GM21528 (cell line): ENCODE measurements at regions not wholly inside any gene's neighbourhood (a gene's known extent, or its start where the extent isn't known, plus 50 kb on each side); places are given as distances from the start of the nearest gene placed in this dataset.

Source experiments
- ATAC-seq: cut with Tn5 transposase; IDR thresholded peaks from one replicate; pipeline ENCODE4 v1.9.1; 2021; ENCODE audit warnings: mild to moderate bottlenecking, moderate library complexity; ENCODE audit not compliant: unreplicated experiment, low FRiP score

DNA sequence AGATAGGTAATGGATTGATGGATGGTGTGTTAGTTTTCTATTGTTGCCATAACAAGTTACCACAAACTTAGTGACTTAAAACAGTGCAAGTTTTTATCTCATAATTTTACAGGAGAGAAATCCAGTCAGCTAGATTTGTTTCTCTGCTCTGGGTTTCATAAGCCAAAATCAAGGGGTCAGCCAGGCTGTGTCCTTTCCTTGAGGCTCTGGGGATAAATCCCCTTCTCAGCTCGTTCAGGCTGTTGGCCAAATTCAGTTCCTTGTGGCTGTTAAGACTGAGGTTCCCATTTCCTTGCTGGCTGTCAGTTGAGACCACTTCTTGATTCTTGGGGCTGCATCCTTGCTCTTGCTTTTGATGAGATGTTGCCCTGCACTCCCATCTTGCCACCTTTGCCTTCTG, 204.9 kb upstream of the CDH13 start:
- no peak for ATAC-seq

DNA sequence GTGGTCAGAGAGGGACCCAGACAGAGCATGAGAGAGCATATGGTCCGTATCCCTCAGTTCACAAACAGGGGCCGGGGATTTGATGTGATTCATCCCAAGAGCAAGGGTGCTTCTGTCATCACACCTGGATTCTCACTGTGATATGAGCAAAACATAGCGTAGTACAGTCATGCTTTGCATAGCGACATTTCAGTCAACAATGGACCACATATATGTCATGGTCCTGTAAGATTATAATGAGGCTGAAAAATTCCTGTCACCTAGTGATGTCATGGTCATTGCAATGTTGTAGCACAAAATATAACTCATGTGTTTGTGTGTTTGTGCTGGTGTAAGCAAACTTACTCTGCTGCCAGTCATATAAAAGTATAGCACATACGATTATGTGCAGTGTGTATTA, 207.4 kb upstream of the CDH13 start:
- no peak for ATAC-seq

DNA sequence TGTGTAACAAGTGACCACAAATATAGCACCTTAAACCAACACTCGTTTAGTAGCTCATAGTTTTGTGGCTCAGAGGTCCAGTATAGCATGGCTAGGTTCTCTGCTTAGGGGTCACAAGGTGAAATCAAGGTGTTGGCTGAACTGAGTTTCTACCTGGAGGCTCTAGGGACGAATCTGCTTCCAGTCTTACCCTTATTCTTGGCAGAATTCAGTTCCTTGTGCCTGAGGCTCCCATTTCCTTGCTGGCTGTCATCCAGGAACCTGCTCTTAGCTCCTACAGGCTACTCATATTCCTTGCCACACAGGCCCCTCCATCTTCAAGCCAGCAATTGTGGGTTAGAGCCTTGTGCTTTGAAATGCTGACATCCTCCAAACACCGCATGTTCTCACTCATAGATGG, 212.3 kb upstream of the CDH13 start:
- ATAC-seq, result no peak

DNA sequence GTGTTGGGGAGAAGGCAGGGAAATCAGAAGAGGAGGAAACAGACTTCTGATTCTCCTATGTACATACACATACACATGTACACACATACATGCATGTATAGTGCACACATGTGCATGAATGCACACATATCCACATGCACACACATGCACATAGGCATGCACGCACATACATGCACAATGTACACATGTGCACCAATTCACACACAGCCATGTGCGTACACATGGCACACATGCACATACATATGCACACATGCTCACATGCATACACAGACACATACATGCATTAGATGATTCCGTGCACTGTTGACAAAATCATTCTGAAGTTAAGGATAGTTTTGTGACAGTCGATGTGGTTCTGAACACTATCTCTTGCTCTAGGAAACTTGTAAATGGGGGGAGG, 214.0 kb upstream of the CDH13 start:
- no peak for ATAC-seq

DNA sequence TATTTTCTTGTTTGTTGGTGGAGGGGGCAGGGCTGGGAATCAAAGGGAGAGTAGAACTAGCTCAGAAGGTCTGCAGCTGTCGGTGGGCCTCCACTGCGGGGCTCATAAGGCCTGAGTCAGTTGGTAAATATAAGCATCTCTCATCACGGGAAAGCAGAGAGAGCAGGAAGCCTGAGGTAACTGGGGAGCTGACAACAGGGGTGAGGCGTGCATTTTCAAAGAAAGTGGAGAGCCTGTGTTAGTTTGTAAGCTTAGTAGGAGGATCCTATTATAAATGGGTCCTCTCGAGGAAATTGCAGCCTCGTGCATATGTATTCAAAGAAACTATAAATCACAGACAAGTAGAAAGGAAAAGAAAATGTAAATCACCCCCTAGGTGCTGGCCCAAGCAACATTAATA, 221.0 kb upstream of the CDH13 start:
- no peak for ATAC-seq

DNA sequence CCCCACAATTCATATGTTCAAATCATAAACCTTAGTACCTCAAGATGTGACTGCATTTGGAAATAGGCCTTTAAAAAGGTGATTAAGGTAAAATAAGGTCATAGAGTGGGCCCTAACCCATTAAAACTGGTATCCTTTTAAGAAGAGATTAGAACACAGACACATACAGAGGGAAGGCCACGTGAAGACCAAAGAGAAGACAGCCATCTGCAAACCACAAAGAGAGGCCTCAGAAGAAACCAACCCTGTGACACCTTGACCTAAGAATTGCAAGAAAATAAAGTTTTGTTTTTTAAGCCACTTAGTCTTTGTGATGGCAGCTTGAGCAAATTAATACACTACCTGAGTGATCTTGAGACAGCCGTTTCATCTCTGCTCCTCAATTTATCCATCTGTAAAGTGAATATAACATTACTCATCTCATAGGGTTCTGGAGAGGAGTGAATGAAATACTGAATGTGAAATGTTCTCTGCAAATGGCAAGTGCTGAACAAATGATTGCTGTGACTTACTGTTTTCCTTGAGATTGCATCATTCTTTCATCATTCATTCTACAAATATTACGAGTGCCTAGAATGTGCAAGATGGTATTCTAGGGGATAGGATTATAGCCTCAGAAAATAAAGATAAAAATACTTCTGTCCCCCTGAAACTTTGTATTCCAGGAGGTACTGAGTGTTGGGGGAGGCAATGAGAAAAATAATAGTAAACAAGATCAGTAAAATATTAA, 222.0 kb upstream of the CDH13 start:
- ATAC-seq, result no peak

DNA sequence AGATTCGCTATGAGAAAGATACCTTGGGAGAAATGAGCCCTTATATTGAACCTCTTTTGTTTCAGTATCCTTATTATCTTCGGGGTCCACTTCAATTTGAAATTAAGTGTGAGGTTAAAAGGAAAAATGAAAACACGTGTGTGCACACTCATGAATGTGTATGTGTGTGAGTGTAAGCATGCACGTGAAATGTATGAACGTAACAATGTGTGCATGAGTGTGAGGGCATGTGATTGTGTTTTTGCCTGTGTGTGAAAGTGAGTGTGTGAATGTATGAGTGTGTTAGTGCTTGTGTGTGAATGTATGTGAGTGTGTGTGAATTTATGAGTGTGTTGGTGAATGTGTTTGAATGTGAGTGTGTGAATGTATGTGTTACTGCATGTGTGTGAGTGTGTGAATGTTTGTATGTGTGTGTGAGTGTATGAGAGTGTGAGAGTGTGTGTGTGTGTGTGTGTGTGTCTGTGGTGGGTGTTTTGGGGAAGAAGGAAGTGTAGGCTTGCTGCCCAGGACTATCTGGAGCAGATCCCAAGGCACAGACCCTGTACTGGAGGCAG, 224.0 kb upstream of the CDH13 start:
- ATAC-seq, result no peak

DNA sequence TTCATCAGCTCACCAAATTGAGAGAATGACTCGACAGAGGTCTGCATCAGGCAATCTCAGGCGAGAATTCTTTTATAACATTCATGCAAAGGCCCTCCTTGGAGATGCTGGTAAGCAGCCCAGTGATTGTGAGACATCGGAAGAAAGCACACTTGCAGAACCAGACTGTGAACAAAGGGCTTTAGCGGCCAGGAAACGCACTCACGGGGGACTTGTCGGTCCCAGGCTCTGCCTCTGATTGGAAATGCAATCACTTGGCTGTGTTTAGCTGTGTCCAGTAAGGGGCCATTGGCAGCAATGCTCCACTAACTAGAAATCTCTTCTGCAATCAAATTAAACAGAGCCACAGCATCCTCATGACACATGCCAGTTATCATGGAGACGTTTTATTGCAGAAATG, 226.7 kb upstream of the CDH13 start:
- ATAC-seq, result no peak

DNA sequence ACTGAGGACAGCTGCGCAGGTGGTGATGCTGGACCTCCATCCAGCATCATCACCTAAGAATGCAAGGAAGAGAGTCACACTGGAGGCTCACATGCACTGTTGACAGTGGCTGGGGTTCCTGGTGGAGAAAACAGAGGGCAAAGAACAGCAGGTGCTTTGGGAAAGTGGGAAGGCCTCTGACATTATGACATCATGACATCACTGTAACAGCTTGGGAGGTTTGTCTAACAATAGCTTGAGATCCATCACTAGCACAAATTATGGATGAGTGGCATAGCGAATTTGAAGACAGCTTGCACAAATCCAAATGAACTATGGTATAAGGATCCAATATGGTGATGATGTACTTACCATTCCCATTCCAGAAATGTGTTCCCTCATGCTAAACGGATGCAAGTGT, 226.5 kb upstream of the MPHOSPH6 start:
- no peak for ATAC-seq

DNA sequence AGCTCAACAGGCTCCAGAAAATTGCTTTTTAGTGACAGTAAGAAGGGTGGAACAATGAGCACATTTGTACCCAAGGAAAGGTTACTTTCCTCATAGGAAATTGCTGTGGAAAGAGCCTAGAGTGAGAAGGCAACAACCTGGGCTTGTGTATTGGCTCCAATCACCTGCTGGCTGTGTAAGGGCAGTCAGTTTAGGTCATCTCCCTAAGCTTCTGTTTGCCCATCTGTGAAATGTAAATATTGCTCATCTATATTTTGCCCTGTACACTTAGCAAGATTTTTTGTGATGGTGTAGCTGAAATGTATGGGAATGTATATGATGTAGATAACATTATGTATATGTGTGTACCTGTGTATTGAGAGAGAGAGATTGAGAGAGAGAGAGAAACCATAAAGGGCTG, 225.2 kb upstream of the MPHOSPH6 start:
- ATAC-seq, result no peak

DNA sequence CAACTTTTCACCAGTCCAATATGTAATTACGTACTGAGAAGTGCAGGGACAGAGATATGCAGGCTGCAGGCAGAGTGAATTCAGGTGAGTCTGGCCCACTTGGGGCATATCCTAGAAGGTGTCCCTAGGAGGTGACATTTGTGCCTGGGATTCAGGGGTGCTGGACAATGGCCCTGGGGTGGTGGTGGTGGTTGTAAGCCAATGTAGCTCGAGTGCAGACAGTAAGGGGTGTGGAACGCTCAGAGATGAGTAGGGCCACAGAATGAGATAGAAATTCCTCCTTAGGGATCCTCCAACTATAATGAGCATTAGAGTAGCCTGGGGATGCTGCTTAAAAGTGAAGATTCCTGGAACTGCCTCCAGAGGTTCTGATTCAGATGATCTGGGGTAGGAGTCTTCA, 221.7 kb upstream of the MPHOSPH6 start:
- no peak for ATAC-seq

DNA sequence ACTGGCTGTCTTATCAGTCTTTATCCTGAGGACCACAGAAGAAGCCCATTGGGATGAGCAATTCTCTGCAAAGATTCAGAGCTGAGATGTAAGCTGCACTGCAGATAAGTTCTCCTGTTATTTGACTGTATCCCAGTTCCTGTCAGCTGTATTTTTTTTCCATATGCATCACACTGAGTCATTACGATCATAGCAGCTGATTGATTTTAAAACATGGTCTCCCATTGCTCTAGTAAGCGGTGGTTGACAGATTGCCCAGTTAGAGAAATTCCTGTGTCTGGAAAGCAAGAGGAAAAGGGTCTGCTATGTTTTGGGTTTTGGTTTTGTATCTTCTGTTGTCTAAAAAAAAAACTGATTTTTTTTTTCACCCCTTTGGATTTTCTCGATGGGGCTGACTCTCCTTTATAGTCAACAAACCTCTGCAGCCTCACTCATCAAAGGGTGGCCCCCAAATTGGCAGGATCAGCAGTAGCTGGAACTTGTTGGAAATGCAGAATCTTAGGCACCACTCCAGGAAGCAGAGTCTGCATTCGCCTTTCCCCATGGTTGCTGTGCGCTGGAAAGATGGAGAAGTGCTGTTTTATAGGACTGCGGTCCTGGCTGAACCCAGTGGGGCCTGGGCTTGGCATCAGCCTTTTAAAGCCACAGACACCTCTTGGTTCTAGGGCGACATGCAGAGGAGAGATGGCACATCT, 220.1 kb upstream of the MPHOSPH6 start:
- ATAC-seq, result no peak

DNA sequence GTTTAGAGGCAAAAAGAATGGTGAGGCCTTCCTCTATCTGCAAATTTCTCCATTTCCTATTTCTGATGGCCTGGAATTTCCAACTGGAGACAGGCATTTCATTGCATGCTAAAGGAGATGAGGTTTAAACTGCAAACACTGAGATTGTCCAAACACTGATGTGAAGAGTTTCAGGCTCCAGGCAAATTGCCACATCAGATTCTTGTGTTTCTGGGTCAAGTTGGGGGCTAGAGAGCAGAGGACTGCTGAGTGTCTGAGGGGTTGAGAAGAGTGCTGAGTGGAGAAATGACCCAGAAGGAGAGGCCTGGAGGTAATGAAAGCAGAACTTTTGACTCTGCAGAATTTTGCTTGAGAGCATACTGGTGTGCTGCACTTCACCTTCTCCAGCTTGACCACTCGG, 216.7 kb upstream of the MPHOSPH6 start:
- no peak for ATAC-seq

DNA sequence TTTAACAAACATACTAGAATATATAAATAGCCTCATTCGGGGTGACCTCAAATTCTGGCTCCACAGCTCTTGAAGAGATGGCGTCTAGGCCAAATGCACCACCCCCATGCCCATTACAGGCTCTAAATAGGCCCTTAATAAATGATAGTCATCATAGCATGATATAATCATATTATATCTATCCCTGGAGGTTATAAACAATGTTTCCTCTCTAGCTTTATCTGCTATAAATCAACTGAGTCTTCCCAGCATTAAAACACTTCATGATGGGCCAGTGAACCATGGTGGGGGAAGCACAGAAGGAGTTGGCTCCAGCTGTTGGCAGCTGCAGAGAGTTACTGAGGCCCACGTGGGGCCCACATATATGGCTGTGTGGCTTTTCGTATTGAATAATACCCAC, 214.9 kb upstream of the MPHOSPH6 start:
- ATAC-seq, result no peak

DNA sequence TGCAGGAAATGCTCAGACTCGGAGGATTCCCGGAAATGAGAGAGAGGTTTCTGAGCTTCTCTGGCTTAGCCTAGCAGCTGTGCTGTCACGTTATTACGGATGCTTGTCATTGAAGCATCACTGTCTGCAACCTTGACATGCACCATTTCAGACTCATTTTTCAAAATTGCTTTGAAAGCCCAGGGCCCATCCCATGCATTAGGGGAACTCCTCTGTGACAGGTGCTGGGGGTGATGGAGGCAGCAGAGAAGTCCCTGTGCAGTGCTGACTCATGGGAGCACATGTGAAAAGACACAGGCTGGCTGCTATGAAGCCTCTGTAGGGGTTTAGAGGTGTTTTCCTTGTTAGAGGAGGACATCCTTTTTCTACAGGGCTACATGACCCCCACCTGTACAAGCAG, 214.0 kb upstream of the MPHOSPH6 start:
- no peak for ATAC-seq

DNA sequence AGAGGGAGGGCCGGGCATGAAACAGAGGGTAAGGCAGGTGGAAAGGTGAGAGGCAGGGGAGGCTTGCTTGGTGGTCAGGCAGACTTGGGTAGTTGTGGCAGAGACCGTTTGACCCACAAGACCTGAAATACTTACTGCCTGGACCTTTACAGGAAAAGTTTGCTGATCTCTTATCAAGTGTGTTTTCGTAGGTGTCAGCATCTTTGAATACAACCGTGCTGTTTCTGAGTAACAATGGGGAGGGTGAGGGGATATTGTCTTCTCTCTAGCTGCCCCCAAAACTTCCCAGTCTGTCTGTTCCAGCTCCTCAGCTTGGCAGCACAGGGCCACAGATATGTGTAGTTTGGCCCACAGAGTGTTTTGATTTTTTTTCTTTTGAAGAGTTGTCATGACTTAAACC, 212.5 kb upstream of the MPHOSPH6 start:
- ATAC-seq, result no peak

DNA sequence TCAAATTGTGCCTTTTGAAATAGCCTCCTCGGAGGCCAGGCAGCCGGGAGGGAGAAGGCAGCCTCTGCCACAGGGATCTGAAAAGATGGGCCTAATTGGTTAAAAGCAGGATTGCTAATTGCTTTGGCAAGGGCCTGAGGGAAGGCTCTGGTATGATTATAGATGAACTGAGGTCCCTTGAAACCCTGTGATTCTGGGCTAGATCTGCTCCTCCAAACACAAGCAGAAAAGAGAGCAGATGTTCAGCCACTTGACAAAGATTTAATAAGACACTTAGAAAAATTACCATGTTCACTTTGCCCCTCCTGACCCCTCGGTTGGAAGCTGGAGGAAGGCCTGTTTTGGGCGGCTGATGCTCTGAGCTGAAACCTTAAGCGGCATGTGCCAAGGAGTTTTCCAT, 209.5 kb upstream of the MPHOSPH6 start:
- no peak for ATAC-seq

DNA sequence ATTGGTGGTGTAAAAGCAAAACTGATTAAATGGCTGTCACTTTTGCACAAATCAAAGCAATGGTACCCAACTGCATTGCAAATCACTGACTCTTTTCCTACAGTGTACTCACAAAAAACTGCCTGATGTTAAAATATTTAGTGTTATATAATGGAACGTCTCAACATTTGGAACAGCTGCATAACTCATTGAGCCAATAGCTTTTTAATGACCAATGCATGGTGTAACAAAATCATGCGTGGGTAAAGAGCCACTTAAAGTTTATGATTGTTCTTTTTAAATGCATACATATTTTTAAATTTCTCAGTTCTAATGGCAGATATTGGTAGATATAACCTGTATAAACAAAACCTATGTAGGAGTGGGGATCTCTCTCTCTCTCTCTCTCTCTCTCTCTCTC, 204.0 kb upstream of the MPHOSPH6 start:
- ATAC-seq, result no peak

DNA sequence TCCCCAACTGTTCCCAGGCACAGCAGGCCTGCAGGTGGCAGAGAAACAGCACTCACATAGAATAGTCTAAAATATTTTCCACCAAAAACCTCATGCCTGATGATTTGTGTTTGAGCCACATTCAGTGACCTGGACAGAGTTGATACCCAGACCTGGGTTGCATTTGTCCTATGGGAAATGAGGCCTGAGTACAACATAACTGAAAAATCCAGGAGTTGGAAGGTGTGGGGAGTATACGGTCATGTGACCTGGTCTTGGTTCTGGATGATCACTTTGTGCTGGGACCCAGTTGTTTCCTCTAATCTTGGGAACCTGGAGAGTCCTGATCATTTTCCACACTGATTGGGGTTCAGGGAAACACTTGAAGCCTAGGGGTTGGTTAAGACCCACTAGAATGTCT, 200.3 kb upstream of the MPHOSPH6 start:
- no peak for ATAC-seq

DNA sequence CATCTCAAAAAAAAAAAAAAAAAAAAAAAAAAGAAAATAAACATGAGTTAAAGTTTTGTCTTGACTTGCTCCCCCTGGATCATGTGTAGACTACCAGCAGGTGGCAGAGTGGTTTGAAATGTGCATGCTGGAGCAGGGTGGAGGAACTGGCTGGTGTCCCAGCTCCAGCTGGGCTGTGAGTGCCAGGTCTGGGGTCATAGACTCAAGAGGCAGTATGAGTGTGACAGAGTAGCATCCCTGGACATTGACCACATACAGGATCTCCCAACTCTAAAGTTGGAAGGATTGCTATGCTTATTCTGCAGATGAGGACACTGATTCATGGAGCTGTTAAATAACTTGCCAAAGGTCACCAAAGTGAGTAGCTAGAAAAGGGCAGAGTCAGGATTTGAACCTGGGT, 198.0 kb upstream of the MPHOSPH6 start:
- no peak for ATAC-seq

DNA sequence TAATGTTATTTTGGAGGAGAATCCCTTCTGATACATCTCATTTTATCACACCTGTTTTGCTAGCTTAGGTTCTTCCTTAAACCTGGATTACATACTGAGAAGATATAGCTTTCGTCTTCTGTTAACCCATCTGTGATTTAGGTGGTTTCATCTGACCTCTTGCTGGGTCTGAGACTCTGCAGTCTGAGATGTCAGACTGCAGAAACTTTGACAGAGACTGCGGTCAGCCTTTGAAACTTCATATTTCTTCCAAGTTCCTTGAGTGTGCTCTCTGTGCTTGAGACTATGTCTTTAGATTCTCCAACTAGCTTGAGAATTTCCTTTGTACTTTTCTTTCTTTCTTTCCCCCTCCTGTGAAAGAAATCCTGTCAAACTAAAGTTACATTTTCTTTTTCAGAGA, 196.4 kb upstream of the MPHOSPH6 start:
- no peak for ATAC-seq

DNA sequence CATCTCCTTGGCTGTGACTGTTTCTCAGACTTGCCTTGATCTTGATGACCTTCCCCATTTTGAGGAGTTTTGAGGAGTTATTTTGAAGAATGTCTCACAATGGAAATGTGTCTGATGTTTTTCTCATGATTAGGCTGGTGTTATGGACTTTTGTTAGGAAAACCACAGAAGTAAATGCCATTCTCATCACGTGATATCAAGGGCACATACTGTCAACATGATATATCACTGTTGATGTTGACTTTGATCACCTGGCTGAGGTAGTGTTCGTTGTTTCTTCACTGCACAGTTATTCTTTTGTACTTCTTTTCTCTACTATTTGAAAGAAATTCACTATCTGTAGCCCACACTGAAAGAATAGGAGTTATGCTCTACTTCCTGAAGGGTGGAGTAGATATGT, 194.7 kb upstream of the MPHOSPH6 start:
- no peak for ATAC-seq
